SK-N-SH treated with all-trans-retinoic acid at 6 μM for 48 hours (cell line): ENCODE measurements at regions not wholly inside any gene's neighbourhood (a gene's known extent, or its start where the extent isn't known, plus 50 kb on each side); places are given as distances from the start of the nearest gene placed in this dataset.

Source experiments
- ARNTL ChIP-seq: fragments of 450-650 bp; formaldehyde crosslinking; IDR thresholded peaks from 2 replicates; pipeline ENCODE4 v1.5.0; 2020; ENCODE audit warnings: low read depth, mild to moderate bottlenecking, moderate library complexity, borderline replicate concordance
- CREB5 ChIP-seq: fragments of 250-450 bp; sonication (Bioruptor Pico); IDR thresholded peaks from 2 replicates; pipeline ENCODE4 v1.5.1; 2020; ENCODE audit warnings: low read depth, mild to moderate bottlenecking, moderate library complexity
- RARB ChIP-seq: fragments of 250-450 bp; sonication (Bioruptor Pico); IDR thresholded peaks from 2 replicates; pipeline ENCODE4 v1.8.0; 2021; ENCODE audit warnings: mild to moderate bottlenecking, moderate library complexity
- SNAI2 ChIP-seq: fragments of 250-450 bp; sonication (Bioruptor Pico); IDR thresholded peaks from 2 replicates; pipeline ENCODE4 v1.5.0; 2020; ENCODE audit warnings: mild to moderate bottlenecking, moderate library complexity
- ZFP3 ChIP-seq: fragments of 250-450 bp; sonication (Bioruptor Pico); IDR thresholded peaks from 2 replicates; pipeline ENCODE4 v1.5.0; 2020; ENCODE audit warnings: mild to moderate bottlenecking, moderate library complexity
- TF ChIP-seq, protein P1 (sequence below): fragments of 250-450 bp; sonication (Bioruptor Pico); IDR thresholded peaks from 2 replicates; pipeline ENCODE4 v1.8.0; 2020; ENCODE audit warnings: mild to moderate bottlenecking, moderate library complexity, borderline replicate concordance

DNA sequence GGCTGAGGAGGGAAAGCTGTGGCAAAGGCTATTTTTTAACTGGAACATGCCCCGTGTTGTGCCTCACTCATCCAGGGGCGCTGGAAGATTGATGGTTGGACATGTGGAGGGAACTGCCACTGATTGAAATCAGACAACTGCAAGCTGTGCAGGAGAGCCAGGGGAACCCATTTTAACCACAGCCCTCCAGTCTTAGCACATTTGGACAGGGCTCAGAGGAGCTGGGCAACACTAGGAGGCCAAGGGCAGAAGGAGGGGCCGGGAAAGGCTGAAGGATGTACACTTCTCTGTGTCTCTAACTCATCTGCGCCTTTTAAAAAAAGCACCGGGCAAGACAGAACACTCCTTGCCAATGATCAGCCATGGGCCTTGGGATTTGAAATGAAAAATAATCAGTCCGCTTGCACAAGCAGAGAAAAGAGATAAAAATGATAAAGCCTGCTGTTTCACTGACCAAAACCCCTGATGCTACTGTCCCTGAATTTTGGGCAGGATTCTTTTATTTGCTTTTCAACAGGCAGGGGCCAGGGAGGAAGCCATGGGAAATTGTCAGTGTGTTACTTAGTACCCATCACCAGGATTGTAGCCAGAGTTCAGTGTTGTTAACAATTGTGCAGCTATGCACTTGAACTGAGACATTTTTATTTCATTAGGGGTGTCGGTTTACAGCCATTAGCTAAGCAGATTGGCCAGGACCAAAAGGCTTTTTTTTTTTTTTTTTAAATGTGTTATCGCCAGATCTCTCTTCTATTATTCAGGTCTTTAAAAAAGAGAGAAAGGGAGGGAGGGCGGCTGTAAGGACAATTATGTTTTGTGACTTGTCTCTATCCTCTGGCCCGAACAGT, 109.3 kb upstream of the EYA4 start:
- TF ChIP-seq CREB5 (no peak), RARB (no peak), ARNTL (no peak), SNAI2 (CRISPR knock-in tag) (no peak), ZFP3 (CRISPR knock-in tag) (no peak)
- TF ChIP-seq, protein P1, sequence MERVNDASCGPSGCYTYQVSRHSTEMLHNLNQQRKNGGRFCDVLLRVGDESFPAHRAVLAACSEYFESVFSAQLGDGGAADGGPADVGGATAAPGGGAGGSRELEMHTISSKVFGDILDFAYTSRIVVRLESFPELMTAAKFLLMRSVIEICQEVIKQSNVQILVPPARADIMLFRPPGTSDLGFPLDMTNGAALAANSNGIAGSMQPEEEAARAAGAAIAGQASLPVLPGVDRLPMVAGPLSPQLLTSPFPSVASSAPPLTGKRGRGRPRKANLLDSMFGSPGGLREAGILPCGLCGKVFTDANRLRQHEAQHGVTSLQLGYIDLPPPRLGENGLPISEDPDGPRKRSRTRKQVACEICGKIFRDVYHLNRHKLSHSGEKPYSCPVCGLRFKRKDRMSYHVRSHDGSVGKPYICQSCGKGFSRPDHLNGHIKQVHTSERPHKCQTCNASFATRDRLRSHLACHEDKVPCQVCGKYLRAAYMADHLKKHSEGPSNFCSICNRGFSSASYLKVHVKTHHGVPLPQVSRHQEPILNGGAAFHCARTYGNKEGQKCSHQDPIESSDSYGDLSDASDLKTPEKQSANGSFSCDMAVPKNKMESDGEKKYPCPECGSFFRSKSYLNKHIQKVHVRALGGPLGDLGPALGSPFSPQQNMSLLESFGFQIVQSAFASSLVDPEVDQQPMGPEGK (CRISPR knock-in tag): no peak
